ENCODE measurements at regions not wholly inside any gene's neighbourhood (a gene's known extent, or its start where the extent isn't known, plus 50 kb on each side); places are given as distances from the start of the nearest gene placed in this dataset.

GRCh38 chr16:8431783-8432182 lies 158.5 kb downstream of the TMEM114 start:
- ChIA-PET POLR2A (no interaction called here), CTCF (no interaction called here)
- TF ChIP-seq CTCF (IDR thresholded peaks at IDR 0.05; ENCODE audit: insufficient read depth, low read depth, low read length): no peak
- Histone ChIP-seq H3K4me3 (ENCODE audit: low read depth, low read length) (no peak overlapping the region), H3K27me3 (ENCODE audit: control insufficient read depth, insufficient read depth, low read length) (no peaks in the 10 kb centered on the region), H3K36me3 (ENCODE audit: control insufficient read depth, insufficient read depth, low read length) (no peaks in the 10 kb centered on the region)
- DNase-seq (ENCODE audit: low read depth): no peak

GRCh38 chr16:8430401-8430800 lies 159.9 kb downstream of the TMEM114 start:
- no peak overlapping the region for H3K4me3 ChIP-seq (ENCODE audit: low read depth, low read length)
- H3K27me3 ChIP-seq (ENCODE audit: control insufficient read depth, insufficient read depth, low read length): no peaks in the 10 kb centered on the region
- CTCF ChIA-PET: no interaction called here
- no peak for TF ChIP-seq CTCF (IDR thresholded peaks at IDR 0.05; ENCODE audit: insufficient read depth, low read depth, low read length)
- H3K36me3 ChIP-seq (ENCODE audit: control insufficient read depth, insufficient read depth, low read length): no peaks in the 10 kb centered on the region
- no peak for DNase-seq (ENCODE audit: low read depth)
- POLR2A ChIA-PET: no interaction called here

GRCh38 chr16:8426569-8426968 lies 163.7 kb downstream of the TMEM114 start:
- no peak for DNase-seq (ENCODE audit: low read depth)
- TF ChIP-seq CTCF (IDR thresholded peaks at IDR 0.05; ENCODE audit: insufficient read depth, low read depth, low read length): no peak
- Histone ChIP-seq H3K27me3 (ENCODE audit: control insufficient read depth, insufficient read depth, low read length) (no peaks in the 10 kb centered on the region), H3K4me3 (ENCODE audit: low read depth, low read length) (no peak overlapping the region), H3K36me3 (ENCODE audit: control insufficient read depth, insufficient read depth, low read length) (no peaks in the 10 kb centered on the region)
- POLR2A ChIA-PET: no interaction called here
- CTCF ChIA-PET: no interaction called here

GRCh38 chr16:8417145-8417544 lies 173.2 kb downstream of the TMEM114 start:
- TF ChIP-seq CTCF (IDR thresholded peaks at IDR 0.05; ENCODE audit: insufficient read depth, low read depth, low read length): no peak
- Histone ChIP-seq H3K4me3 (ENCODE audit: low read depth, low read length) (no peak overlapping the region), H3K27me3 (ENCODE audit: control insufficient read depth, insufficient read depth, low read length) (no peaks in the 10 kb centered on the region), H3K36me3 (ENCODE audit: control insufficient read depth, insufficient read depth, low read length) (no peaks in the 10 kb centered on the region)
- no peak for DNase-seq (ENCODE audit: low read depth)
- POLR2A ChIA-PET: no interaction called here
- CTCF ChIA-PET: no interaction called here

GRCh38 chr16:8408855-8409567 lies 181.3 kb downstream of the TMEM114 start:
- no peaks in the 10 kb centered on the region for H3K36me3 ChIP-seq (ENCODE audit: control insufficient read depth, insufficient read depth, low read length)
- POLR2A ChIA-PET: no interaction called here
- no peak for DNase-seq (ENCODE audit: low read depth)
- CTCF ChIA-PET: no interaction called here
- no peak overlapping the region for H3K4me3 ChIP-seq (ENCODE audit: low read depth, low read length)
- TF ChIP-seq CTCF (IDR thresholded peaks at IDR 0.05; ENCODE audit: insufficient read depth, low read depth, low read length): no peak
- no peaks in the 10 kb centered on the region for H3K27me3 ChIP-seq (ENCODE audit: control insufficient read depth, insufficient read depth, low read length)
